ENCODE measurements at regions not wholly inside any gene's neighbourhood (a gene's known extent, or its start where the extent isn't known, plus 50 kb on each side); places are given as distances from the start of the nearest gene placed in this dataset.
"Not testable (repeated sequence)": the region's sequence is repeated elsewhere in the genome, so short reads cannot be mapped to it uniquely, and the experiment has no call there.

- no CpG with 5 or more reads among the region's 1 CpG for WGBS (ENCODE audit: insufficient coverage)
- DNase-seq; H3K36me3 ChIP-seq (ENCODE audit: control insufficient read depth in 2 of 2, extremely low read depth in 1 of 2, insufficient read depth in 1 of 2, low read length in 1 of 2); H3K9me3 Mint-ChIP-seq; H3K27ac Mint-ChIP-seq; H3K9me3 ChIP-seq; H3K4me3 Mint-ChIP-seq; H3K36me3 Mint-ChIP-seq; POLR2A ChIA-PET; H3K4me3 ChIP-seq (ENCODE audit: control insufficient read depth in 1 of 2, extremely low read depth in 1 of 2, low read length in 1 of 2); ATAC-seq (replicated peaks in 1 of 4); CTCF ChIA-PET; H3K4me1 ChIP-seq (ENCODE audit: control insufficient read depth in 1 of 2, extremely low read depth in 1 of 2, insufficient read depth in 2 of 2, low read length in 2 of 2); H3K27ac ChIP-seq (ENCODE audit: low read length); H3K27me3 ChIP-seq (replicated peaks in 1 of 2; ENCODE audit: control insufficient read depth in 2 of 2, extremely low read depth in 1 of 2, insufficient read depth in 2 of 2, low read length in 1 of 2): not testable (repeated sequence)
- Mint-ChIP-seq H3K4me1 (peaks cover 12 to 15% (median 13%) of the 10 kb centered on the region in 3 donors), H3K27me3 (peaks cover 10 to 13% of the 10 kb centered on the region in 2 donors)
Measured at GRCh38 chr2:95672500-95672899, 80.7 kb downstream of the TRIM43 start.

- Mint-ChIP-seq H3K27me3 (peaks cover 15 to 17% of the 10 kb centered on the region in 2 donors), H3K4me3 (no peak overlapping the region), H3K27ac (no peak overlapping the region), H3K9me3 (no peaks in the 10 kb centered on the region), H3K36me3 (no peaks in the 10 kb centered on the region), H3K4me1 (peaks cover 3 to 5% (median 5%) of the 10 kb centered on the region in 3 donors)
- ChIA-PET CTCF (no interaction called here), POLR2A (no interaction called here)
- Histone ChIP-seq H3K36me3 (ENCODE audit: control insufficient read depth in 2 of 2, extremely low read depth in 1 of 2, insufficient read depth in 1 of 2, low read length in 1 of 2) (no peaks in the 10 kb centered on the region), H3K9me3 (no peaks in the 10 kb centered on the region), H3K4me1 (ENCODE audit: control insufficient read depth in 1 of 2, extremely low read depth in 1 of 2, insufficient read depth in 2 of 2, low read length in 2 of 2) (peaks cover 0 to 3% of the 10 kb centered on the region in 2 experiments), H3K27ac (ENCODE audit: low read length) (no peak overlapping the region), H3K27me3 (replicated peaks in 1 of 2; ENCODE audit: control insufficient read depth in 2 of 2, extremely low read depth in 1 of 2, insufficient read depth in 2 of 2, low read length in 1 of 2) (peaks cover 0 to 4% of the 10 kb centered on the region in 2 experiments), H3K4me3 (ENCODE audit: control insufficient read depth in 1 of 2, extremely low read depth in 1 of 2, low read length in 1 of 2) (no peak overlapping the region)
- ATAC-seq (replicated peaks in 1 of 4) (no peak), DNase-seq (no peak)
- WGBS (ENCODE audit: insufficient coverage) = 79% methylated on average over 3 of the region's 5 CpGs
Measured at GRCh38 chr2:95674186-95674585, 82.4 kb downstream of the TRIM43 start.

GRCh38 chr2:95676573-95676972, 84.8 kb downstream of the TRIM43 start:
- H3K27ac ChIP-seq (ENCODE audit: low read length); H3K36me3 ChIP-seq (ENCODE audit: control insufficient read depth in 2 of 2, extremely low read depth in 1 of 2, insufficient read depth in 1 of 2, low read length in 1 of 2); CTCF ChIA-PET; H3K27ac Mint-ChIP-seq; H3K9me3 Mint-ChIP-seq; ATAC-seq (replicated peaks in 1 of 4); H3K9me3 ChIP-seq; H3K4me3 ChIP-seq (ENCODE audit: control insufficient read depth in 1 of 2, extremely low read depth in 1 of 2, low read length in 1 of 2); H3K4me1 ChIP-seq (ENCODE audit: control insufficient read depth in 1 of 2, extremely low read depth in 1 of 2, insufficient read depth in 2 of 2, low read length in 2 of 2); H3K4me1 Mint-ChIP-seq; DNase-seq; POLR2A ChIA-PET; H3K4me3 Mint-ChIP-seq; H3K36me3 Mint-ChIP-seq: not testable (repeated sequence)
- peaks cover 16 to 22% of the 10 kb centered on the region in 2 donors for H3K27me3 Mint-ChIP-seq
- H3K27me3 ChIP-seq (replicated peaks in 1 of 2; ENCODE audit: control insufficient read depth in 2 of 2, extremely low read depth in 1 of 2, insufficient read depth in 2 of 2, low read length in 1 of 2) = peaks cover 0 to 16% of the 10 kb centered on the region in 2 experiments
- no CpG with 5 or more reads among the region's 1 CpG for WGBS (ENCODE audit: insufficient coverage)

GRCh38 chr2:95677346-95677745, 85.5 kb downstream of the TRIM43 start:
- CTCF ChIA-PET = no interaction called here
- POLR2A ChIA-PET = no interaction called here
- peaks cover 19 to 25% of the 10 kb centered on the region in 2 donors for H3K27me3 Mint-ChIP-seq
- H3K4me3 ChIP-seq (ENCODE audit: control insufficient read depth in 1 of 2, extremely low read depth in 1 of 2, low read length in 1 of 2) = no peak overlapping the region
- H3K4me1 ChIP-seq (ENCODE audit: control insufficient read depth in 1 of 2, extremely low read depth in 1 of 2, insufficient read depth in 2 of 2, low read length in 2 of 2) = peaks cover 0 to 3% of the 10 kb centered on the region in 2 experiments
- no peak overlapping the region for H3K27ac Mint-ChIP-seq
- no peaks in the 10 kb centered on the region for H3K9me3 ChIP-seq
- no peaks in the 10 kb centered on the region for H3K36me3 ChIP-seq (ENCODE audit: control insufficient read depth in 2 of 2, extremely low read depth in 1 of 2, insufficient read depth in 1 of 2, low read length in 1 of 2)
- H3K4me1 Mint-ChIP-seq = peaks cover 1 to 4% (median 3%) of the 10 kb centered on the region in 3 donors
- peaks cover 0 to 20% of the 10 kb centered on the region in 2 experiments for H3K27me3 ChIP-seq (replicated peaks in 1 of 2; ENCODE audit: control insufficient read depth in 2 of 2, extremely low read depth in 1 of 2, insufficient read depth in 2 of 2, low read length in 1 of 2)
- no peak overlapping the region for H3K27ac ChIP-seq (ENCODE audit: low read length)
- H3K4me3 Mint-ChIP-seq = no peak overlapping the region
- H3K36me3 Mint-ChIP-seq = no peaks in the 10 kb centered on the region
- ATAC-seq (replicated peaks in 1 of 4) = no peak
- 73% methylated on average over 2 of the region's 4 CpGs for WGBS (ENCODE audit: insufficient coverage)
- DNase-seq = no peak
- no peaks in the 10 kb centered on the region for H3K9me3 Mint-ChIP-seq

- no CpG with 5 or more reads among the region's 3 CpGs for WGBS (ENCODE audit: insufficient coverage)
- H3K27ac Mint-ChIP-seq; ATAC-seq (replicated peaks in 1 of 4); H3K4me1 Mint-ChIP-seq; H3K9me3 Mint-ChIP-seq; H3K4me1 ChIP-seq (ENCODE audit: control insufficient read depth in 1 of 2, extremely low read depth in 1 of 2, insufficient read depth in 2 of 2, low read length in 2 of 2); POLR2A ChIA-PET; H3K36me3 Mint-ChIP-seq; DNase-seq; H3K4me3 ChIP-seq (ENCODE audit: control insufficient read depth in 1 of 2, extremely low read depth in 1 of 2, low read length in 1 of 2); H3K9me3 ChIP-seq; H3K4me3 Mint-ChIP-seq; H3K27ac ChIP-seq (ENCODE audit: low read length); H3K36me3 ChIP-seq (ENCODE audit: control insufficient read depth in 2 of 2, extremely low read depth in 1 of 2, insufficient read depth in 1 of 2, low read length in 1 of 2); CTCF ChIA-PET: not testable (repeated sequence)
- peaks cover 0 to 23% of the 10 kb centered on the region in 2 experiments for H3K27me3 ChIP-seq (replicated peaks in 1 of 2; ENCODE audit: control insufficient read depth in 2 of 2, extremely low read depth in 1 of 2, insufficient read depth in 2 of 2, low read length in 1 of 2)
- H3K27me3 Mint-ChIP-seq = peaks cover 24 to 28% of the 10 kb centered on the region in 2 donors
Measured at GRCh38 chr2:95677833-95678232, 86.0 kb downstream of the TRIM43 start.

- H3K36me3 ChIP-seq (ENCODE audit: control insufficient read depth in 2 of 2, extremely low read depth in 1 of 2, insufficient read depth in 1 of 2, low read length in 1 of 2); H3K27ac Mint-ChIP-seq; H3K4me3 ChIP-seq (ENCODE audit: control insufficient read depth in 1 of 2, extremely low read depth in 1 of 2, low read length in 1 of 2); H3K36me3 Mint-ChIP-seq; H3K9me3 ChIP-seq; CTCF ChIA-PET; H3K27ac ChIP-seq (ENCODE audit: low read length); ATAC-seq (replicated peaks in 1 of 4); H3K9me3 Mint-ChIP-seq; POLR2A ChIA-PET; H3K4me1 ChIP-seq (ENCODE audit: control insufficient read depth in 1 of 2, extremely low read depth in 1 of 2, insufficient read depth in 2 of 2, low read length in 2 of 2); H3K4me3 Mint-ChIP-seq; DNase-seq: not testable (repeated sequence)
- peaks cover 0 to 33% of the 10 kb centered on the region in 2 experiments for H3K27me3 ChIP-seq (replicated peaks in 1 of 2; ENCODE audit: control insufficient read depth in 2 of 2, extremely low read depth in 1 of 2, insufficient read depth in 2 of 2, low read length in 1 of 2)
- H3K4me1 Mint-ChIP-seq = peaks cover 8 to 12% (median 12%) of the 10 kb centered on the region in 3 donors
- H3K27me3 Mint-ChIP-seq = peaks cover 19 to 38% of the 10 kb centered on the region in 2 donors
- WGBS (ENCODE audit: insufficient coverage) = no CpG with 5 or more reads among the region's 1 CpG
Measured at GRCh38 chr2:95681158-95681557, 89.4 kb downstream of the TRIM43 start.

- H3K4me3 Mint-ChIP-seq; H3K9me3 Mint-ChIP-seq; H3K4me1 ChIP-seq (ENCODE audit: control insufficient read depth in 1 of 2, extremely low read depth in 1 of 2, insufficient read depth in 2 of 2, low read length in 2 of 2); H3K4me3 ChIP-seq (ENCODE audit: control insufficient read depth in 1 of 2, extremely low read depth in 1 of 2, low read length in 1 of 2); CTCF ChIA-PET; H3K36me3 ChIP-seq (ENCODE audit: control insufficient read depth in 2 of 2, extremely low read depth in 1 of 2, insufficient read depth in 1 of 2, low read length in 1 of 2); H3K9me3 ChIP-seq; H3K27ac Mint-ChIP-seq; H3K36me3 Mint-ChIP-seq; H3K27ac ChIP-seq (ENCODE audit: low read length); DNase-seq; POLR2A ChIA-PET; ATAC-seq (replicated peaks in 1 of 4): not testable (repeated sequence)
- H3K27me3 ChIP-seq (replicated peaks in 1 of 2; ENCODE audit: control insufficient read depth in 2 of 2, extremely low read depth in 1 of 2, insufficient read depth in 2 of 2, low read length in 1 of 2) = peaks cover 0 to 33% of the 10 kb centered on the region in 2 experiments
- 40% methylated on average over 2 of the region's 6 CpGs for WGBS (ENCODE audit: insufficient coverage)
- Mint-ChIP-seq H3K27me3 (peaks cover 19 to 38% of the 10 kb centered on the region in 2 donors), H3K4me1 (peaks cover 8 to 12% (median 12%) of the 10 kb centered on the region in 3 donors)
Measured at GRCh38 chr2:95681589-95682081, 89.8 kb downstream of the TRIM43 start.
